ENCODE measurements at regions not wholly inside any gene's neighbourhood (a gene's known extent, or its start where the extent isn't known, plus 50 kb on each side); places are given as distances from the start of the nearest gene placed in this dataset.
"Not testable (repeated sequence)": the region's sequence is repeated elsewhere in the genome, so short reads cannot be mapped to it uniquely, and the experiment has no call there.

- Histone ChIP-seq H3K36me3 (no peaks in the 10 kb centered on the region), H3K4me1 (no peaks in the 10 kb centered on the region), H3K27ac (no peak overlapping the region), H3K27me3 (no peaks in the 10 kb centered on the region), H3K4me3 (no peak overlapping the region), H3K9me3 (replicated peaks) (no peaks in the 10 kb centered on the region)
- DNase-seq: no peak
These were observed 68.9 kb upstream of the RTL6 start for GRCh38 chr22:44566911-44567310.

- not testable (repeated sequence) for H3K27me3 ChIP-seq; DNase-seq; H3K4me3 ChIP-seq; H3K27ac ChIP-seq; H3K36me3 ChIP-seq; H3K4me1 ChIP-seq; H3K9me3 ChIP-seq (replicated peaks)
These were observed 64.6 kb upstream of the RTL6 start for GRCh38 chr22:44562651-44563050.

- Histone ChIP-seq H3K9me3 (replicated peaks) (no peaks in the 10 kb centered on the region), H3K4me3 (no peak overlapping the region), H3K36me3 (no peaks in the 10 kb centered on the region), H3K4me1 (no peaks in the 10 kb centered on the region), H3K27ac (no peak overlapping the region), H3K27me3 (no peaks in the 10 kb centered on the region)
- no peak for DNase-seq
These were observed 63.3 kb upstream of the RTL6 start for GRCh38 chr22:44561139-44561840.

GRCh38 chr22:44558671-44559070 lies 60.6 kb upstream of the RTL6 start:
- not testable (repeated sequence) for H3K36me3 ChIP-seq; H3K27ac ChIP-seq; H3K9me3 ChIP-seq (replicated peaks); H3K4me3 ChIP-seq; H3K4me1 ChIP-seq; DNase-seq; H3K27me3 ChIP-seq

- H3K36me3 ChIP-seq; H3K9me3 ChIP-seq (replicated peaks); H3K27me3 ChIP-seq; H3K4me1 ChIP-seq; H3K27ac ChIP-seq; DNase-seq; H3K4me3 ChIP-seq: not testable (repeated sequence)
These were observed 59.8 kb upstream of the RTL6 start for GRCh38 chr22:44557872-44558271.

- no peaks in the 10 kb centered on the region for H3K9me3 ChIP-seq (replicated peaks)
- no peak for DNase-seq
- no peaks in the 10 kb centered on the region for H3K27me3 ChIP-seq
- no peak overlapping the region for H3K4me3 ChIP-seq
- H3K27ac ChIP-seq: no peak overlapping the region
- H3K4me1 ChIP-seq: no peaks in the 10 kb centered on the region
- no peaks in the 10 kb centered on the region for H3K36me3 ChIP-seq
These were observed 59.2 kb upstream of the RTL6 start for GRCh38 chr22:44557064-44557748.

- Histone ChIP-seq H3K36me3 (no peaks in the 10 kb centered on the region), H3K27ac (no peak overlapping the region), H3K27me3 (no peaks in the 10 kb centered on the region), H3K4me1 (no peaks in the 10 kb centered on the region), H3K4me3 (no peak overlapping the region), H3K9me3 (replicated peaks) (no peaks in the 10 kb centered on the region)
- no peak for DNase-seq
These were observed 57.6 kb upstream of the RTL6 start for GRCh38 chr22:44555597-44555996.

GRCh38 chr22:44555046-44555445 lies 57.0 kb upstream of the RTL6 start:
- Histone ChIP-seq H3K36me3 (no peaks in the 10 kb centered on the region), H3K4me1 (no peaks in the 10 kb centered on the region), H3K9me3 (replicated peaks) (no peaks in the 10 kb centered on the region), H3K27me3 (no peaks in the 10 kb centered on the region), H3K27ac (no peak overlapping the region), H3K4me3 (no peak overlapping the region)
- DNase-seq: no peak

- no peaks in the 10 kb centered on the region for H3K27me3 ChIP-seq
- no peaks in the 10 kb centered on the region for H3K4me1 ChIP-seq
- no peak for DNase-seq
- H3K9me3 ChIP-seq (replicated peaks): no peaks in the 10 kb centered on the region
- no peak overlapping the region for H3K4me3 ChIP-seq
- no peaks in the 10 kb centered on the region for H3K36me3 ChIP-seq
- no peak overlapping the region for H3K27ac ChIP-seq
These were observed 56.4 kb upstream of the RTL6 start for GRCh38 chr22:44554411-44554810.

- Histone ChIP-seq H3K9me3 (replicated peaks) (no peaks in the 10 kb centered on the region), H3K27ac (no peak overlapping the region), H3K36me3 (no peaks in the 10 kb centered on the region), H3K4me3 (no peak overlapping the region), H3K27me3 (no peaks in the 10 kb centered on the region), H3K4me1 (no peaks in the 10 kb centered on the region)
- DNase-seq: no peak
These were observed 52.9 kb upstream of the RTL6 start for GRCh38 chr22:44550711-44551491.

GRCh38 chr22:44549701-44550100 lies 51.7 kb upstream of the RTL6 start:
- no peak for DNase-seq
- no peak overlapping the region for H3K27ac ChIP-seq
- no peaks in the 10 kb centered on the region for H3K9me3 ChIP-seq (replicated peaks)

GRCh38 chr22:44548981-44549380 lies 50.9 kb upstream of the RTL6 start:
- no peak for DNase-seq
- H3K27me3 ChIP-seq: no peaks in the 10 kb centered on the region
- no peak overlapping the region for H3K27ac ChIP-seq
- no peaks in the 10 kb centered on the region for H3K4me1 ChIP-seq
- H3K4me3 ChIP-seq: no peak overlapping the region
- H3K9me3 ChIP-seq (replicated peaks): no peaks in the 10 kb centered on the region
- no peaks in the 10 kb centered on the region for H3K36me3 ChIP-seq

More at GRCh38 chr22:44549701-44550100, 51.7 kb upstream of the RTL6 start:
- no peaks in the 10 kb centered on the region for H3K4me1 ChIP-seq
- H3K27me3 ChIP-seq: no peaks in the 10 kb centered on the region
- no peak overlapping the region for H3K4me3 ChIP-seq
- no peaks in the 10 kb centered on the region for H3K36me3 ChIP-seq

Data from SJCRH30 (cell line).